ENCODE measurements at regions not wholly inside any gene's neighbourhood (a gene's known extent, or its start where the extent isn't known, plus 50 kb on each side); places are given as distances from the start of the nearest gene placed in this dataset.

DNA sequence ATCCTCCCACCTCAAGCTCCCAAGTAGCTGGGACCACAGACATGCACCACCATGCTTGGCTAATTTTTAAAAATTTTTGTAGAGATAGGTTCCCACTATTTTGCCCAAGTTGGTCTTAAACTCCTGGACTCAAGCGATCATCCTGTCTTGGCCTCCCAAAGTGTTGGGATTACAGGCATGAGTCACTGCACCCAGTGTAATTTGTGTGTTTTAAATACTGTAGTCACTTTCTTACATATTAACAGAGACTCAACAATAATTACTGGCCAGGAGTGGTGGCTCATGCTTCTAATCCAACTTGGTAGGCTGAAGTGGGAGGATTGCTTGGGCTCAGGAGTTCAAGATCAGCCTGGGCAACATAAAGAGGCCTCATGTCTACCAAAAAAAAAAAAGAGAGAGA lies 293.0 kb downstream of the RDH14 start:
- TF ChIP-seq, protein P1, sequence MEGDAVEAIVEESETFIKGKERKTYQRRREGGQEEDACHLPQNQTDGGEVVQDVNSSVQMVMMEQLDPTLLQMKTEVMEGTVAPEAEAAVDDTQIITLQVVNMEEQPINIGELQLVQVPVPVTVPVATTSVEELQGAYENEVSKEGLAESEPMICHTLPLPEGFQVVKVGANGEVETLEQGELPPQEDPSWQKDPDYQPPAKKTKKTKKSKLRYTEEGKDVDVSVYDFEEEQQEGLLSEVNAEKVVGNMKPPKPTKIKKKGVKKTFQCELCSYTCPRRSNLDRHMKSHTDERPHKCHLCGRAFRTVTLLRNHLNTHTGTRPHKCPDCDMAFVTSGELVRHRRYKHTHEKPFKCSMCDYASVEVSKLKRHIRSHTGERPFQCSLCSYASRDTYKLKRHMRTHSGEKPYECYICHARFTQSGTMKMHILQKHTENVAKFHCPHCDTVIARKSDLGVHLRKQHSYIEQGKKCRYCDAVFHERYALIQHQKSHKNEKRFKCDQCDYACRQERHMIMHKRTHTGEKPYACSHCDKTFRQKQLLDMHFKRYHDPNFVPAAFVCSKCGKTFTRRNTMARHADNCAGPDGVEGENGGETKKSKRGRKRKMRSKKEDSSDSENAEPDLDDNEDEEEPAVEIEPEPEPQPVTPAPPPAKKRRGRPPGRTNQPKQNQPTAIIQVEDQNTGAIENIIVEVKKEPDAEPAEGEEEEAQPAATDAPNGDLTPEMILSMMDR (conservative IDR thresholded peaks at IDR 0.05; ENCODE audit: low read depth in 2 of 2): no peak
- TF ChIP-seq, protein P2, sequence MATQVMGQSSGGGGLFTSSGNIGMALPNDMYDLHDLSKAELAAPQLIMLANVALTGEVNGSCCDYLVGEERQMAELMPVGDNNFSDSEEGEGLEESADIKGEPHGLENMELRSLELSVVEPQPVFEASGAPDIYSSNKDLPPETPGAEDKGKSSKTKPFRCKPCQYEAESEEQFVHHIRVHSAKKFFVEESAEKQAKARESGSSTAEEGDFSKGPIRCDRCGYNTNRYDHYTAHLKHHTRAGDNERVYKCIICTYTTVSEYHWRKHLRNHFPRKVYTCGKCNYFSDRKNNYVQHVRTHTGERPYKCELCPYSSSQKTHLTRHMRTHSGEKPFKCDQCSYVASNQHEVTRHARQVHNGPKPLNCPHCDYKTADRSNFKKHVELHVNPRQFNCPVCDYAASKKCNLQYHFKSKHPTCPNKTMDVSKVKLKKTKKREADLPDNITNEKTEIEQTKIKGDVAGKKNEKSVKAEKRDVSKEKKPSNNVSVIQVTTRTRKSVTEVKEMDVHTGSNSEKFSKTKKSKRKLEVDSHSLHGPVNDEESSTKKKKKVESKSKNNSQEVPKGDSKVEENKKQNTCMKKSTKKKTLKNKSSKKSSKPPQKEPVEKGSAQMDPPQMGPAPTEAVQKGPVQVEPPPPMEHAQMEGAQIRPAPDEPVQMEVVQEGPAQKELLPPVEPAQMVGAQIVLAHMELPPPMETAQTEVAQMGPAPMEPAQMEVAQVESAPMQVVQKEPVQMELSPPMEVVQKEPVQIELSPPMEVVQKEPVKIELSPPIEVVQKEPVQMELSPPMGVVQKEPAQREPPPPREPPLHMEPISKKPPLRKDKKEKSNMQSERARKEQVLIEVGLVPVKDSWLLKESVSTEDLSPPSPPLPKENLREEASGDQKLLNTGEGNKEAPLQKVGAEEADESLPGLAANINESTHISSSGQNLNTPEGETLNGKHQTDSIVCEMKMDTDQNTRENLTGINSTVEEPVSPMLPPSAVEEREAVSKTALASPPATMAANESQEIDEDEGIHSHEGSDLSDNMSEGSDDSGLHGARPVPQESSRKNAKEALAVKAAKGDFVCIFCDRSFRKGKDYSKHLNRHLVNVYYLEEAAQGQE (IDR thresholded peaks at IDR 0.05; ENCODE audit: unreplicated experiment): no peak
- TF ChIP-seq POLR2AphosphoS5 (IDR thresholded peaks at IDR 0.05; ENCODE audit: low read depth) (no peak), EZH2 (IDR thresholded peaks at IDR 0.05; ENCODE audit: low read depth, unreplicated experiment) (no peak), EZH2phosphoT487 (IDR thresholded peaks at IDR 0.05; ENCODE audit: unreplicated experiment) (no peak), JUNB (IDR thresholded peaks at IDR 0.05; ENCODE audit: unreplicated experiment) (no peak), NANOG (IDR thresholded peaks at IDR 0.05; ENCODE audit: borderline replicate concordance) (no peak), CREB1 (CRISPR knock-in tag; IDR thresholded peaks at IDR 0.05; ENCODE audit: low read depth) (no peak), ZNF114 (CRISPR knock-in tag; IDR thresholded peaks at IDR 0.05) (no peak), STAT1 (IDR thresholded peaks at IDR 0.05; ENCODE audit: unreplicated experiment) (no peak), ZNF331 (CRISPR knock-in tag; IDR thresholded peaks at IDR 0.05; ENCODE audit: low read depth) (no peak)
- TF ChIP-seq, protein P3, sequence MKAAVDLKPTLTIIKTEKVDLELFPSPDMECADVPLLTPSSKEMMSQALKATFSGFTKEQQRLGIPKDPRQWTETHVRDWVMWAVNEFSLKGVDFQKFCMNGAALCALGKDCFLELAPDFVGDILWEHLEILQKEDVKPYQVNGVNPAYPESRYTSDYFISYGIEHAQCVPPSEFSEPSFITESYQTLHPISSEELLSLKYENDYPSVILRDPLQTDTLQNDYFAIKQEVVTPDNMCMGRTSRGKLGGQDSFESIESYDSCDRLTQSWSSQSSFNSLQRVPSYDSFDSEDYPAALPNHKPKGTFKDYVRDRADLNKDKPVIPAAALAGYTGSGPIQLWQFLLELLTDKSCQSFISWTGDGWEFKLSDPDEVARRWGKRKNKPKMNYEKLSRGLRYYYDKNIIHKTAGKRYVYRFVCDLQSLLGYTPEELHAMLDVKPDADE (IDR thresholded peaks at IDR 0.05): no peak
- TF ChIP-seq, protein P4, sequence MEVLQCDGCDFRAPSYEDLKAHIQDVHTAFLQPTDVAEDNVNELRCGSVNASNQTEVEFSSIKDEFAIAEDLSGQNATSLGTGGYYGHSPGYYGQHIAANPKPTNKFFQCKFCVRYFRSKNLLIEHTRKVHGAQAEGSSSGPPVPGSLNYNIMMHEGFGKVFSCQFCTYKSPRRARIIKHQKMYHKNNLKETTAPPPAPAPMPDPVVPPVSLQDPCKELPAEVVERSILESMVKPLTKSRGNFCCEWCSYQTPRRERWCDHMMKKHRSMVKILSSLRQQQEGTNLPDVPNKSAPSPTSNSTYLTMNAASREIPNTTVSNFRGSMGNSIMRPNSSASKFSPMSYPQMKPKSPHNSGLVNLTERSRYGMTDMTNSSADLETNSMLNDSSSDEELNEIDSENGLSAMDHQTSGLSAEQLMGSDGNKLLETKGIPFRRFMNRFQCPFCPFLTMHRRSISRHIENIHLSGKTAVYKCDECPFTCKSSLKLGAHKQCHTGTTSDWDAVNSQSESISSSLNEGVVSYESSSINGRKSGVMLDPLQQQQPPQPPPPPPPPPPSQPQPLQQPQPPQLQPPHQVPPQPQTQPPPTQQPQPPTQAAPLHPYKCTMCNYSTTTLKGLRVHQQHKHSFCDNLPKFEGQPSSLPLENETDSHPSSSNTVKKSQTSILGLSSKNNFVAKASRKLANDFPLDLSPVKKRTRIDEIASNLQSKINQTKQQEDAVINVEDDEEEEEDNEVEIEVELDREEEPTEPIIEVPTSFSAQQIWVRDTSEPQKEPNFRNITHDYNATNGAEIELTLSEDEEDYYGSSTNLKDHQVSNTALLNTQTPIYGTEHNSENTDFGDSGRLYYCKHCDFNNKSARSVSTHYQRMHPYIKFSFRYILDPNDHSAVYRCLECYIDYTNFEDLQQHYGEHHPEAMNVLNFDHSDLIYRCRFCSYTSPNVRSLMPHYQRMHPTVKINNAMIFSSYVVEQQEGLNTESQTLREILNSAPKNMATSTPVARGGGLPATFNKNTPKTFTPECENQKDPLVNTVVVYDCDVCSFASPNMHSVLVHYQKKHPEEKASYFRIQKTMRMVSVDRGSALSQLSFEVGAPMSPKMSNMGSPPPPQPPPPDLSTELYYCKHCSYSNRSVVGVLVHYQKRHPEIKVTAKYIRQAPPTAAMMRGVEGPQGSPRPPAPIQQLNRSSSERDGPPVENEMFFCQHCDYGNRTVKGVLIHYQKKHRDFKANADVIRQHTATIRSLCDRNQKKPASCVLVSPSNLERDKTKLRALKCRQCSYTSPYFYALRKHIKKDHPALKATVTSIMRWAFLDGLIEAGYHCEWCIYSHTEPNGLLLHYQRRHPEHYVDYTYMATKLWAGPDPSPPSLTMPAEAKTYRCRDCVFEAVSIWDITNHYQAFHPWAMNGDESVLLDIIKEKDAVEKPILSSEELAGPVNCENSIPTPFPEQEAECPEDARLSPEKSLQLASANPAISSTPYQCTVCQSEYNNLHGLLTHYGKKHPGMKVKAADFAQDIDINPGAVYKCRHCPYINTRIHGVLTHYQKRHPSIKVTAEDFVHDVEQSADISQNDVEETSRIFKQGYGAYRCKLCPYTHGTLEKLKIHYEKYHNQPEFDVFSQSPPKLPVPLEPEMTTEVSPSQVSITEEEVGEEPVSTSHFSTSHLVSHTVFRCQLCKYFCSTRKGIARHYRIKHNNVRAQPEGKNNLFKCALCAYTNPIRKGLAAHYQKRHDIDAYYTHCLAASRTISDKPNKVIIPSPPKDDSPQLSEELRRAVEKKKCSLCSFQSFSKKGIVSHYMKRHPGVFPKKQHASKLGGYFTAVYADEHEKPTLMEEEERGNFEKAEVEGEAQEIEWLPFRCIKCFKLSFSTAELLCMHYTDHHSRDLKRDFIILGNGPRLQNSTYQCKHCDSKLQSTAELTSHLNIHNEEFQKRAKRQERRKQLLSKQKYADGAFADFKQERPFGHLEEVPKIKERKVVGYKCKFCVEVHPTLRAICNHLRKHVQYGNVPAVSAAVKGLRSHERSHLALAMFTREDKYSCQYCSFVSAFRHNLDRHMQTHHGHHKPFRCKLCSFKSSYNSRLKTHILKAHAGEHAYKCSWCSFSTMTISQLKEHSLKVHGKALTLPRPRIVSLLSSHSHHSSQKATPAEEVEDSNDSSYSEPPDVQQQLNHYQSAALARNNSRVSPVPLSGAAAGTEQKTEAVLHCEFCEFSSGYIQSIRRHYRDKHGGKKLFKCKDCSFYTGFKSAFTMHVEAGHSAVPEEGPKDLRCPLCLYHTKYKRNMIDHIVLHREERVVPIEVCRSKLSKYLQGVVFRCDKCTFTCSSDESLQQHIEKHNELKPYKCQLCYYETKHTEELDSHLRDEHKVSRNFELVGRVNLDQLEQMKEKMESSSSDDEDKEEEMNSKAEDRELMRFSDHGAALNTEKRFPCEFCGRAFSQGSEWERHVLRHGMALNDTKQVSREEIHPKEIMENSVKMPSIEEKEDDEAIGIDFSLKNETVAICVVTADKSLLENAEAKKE (CRISPR knock-in tag; IDR thresholded peaks at IDR 0.05): no peak
